IMR-90 (cell line): ENCODE measurements at regions not wholly inside any gene's neighbourhood (a gene's known extent, or its start where the extent isn't known, plus 50 kb on each side); places are given as distances from the start of the nearest gene placed in this dataset.

ENCODE experiments used
- ATAC-seq: fragments of 200-7000 bp; cut with Tn5 transposase; 2 replicates; pipeline ENCODE4 v1.9.1; 2020; ENCODE audit warnings: low read depth, mild to moderate bottlenecking, moderate library complexity
- BruUV-seq: library from RNA; stranded (reverse); fragments of 400-500 nt; replicated peaks from 2 replicates; lab custom pipeline; 2021; lab: Mats Ljungman, UMichigan
- CTCF ChIA-PET: fragments of 300-600 bp; formaldehyde crosslinking; extraction: SDS; loops from one replicate; lab custom pipeline; 2021; ENCODE audit warnings: antibody characterized with exemption; lab: Yijun Ruan, JAX
- POLR2A ChIA-PET: fragments of 300-600 bp; sonication (Branson Sonifier 250); formaldehyde crosslinking; loops from one replicate; lab custom pipeline; 2022; ENCODE audit warnings: antibody characterized with exemption; ENCODE audit not compliant: unreplicated experiment; lab: Charles Lee
- DNase-seq: peaks from one replicate; pipeline ENCODE4 v3.0.0; 2013
- H2AFZ ChIP-seq: replicated peaks from 2 replicates; pipeline ENCODE3; 2013; ENCODE audit warnings: low read length, mild to moderate bottlenecking; ENCODE audit not compliant: poor library complexity
- H2AK5ac ChIP-seq: 2 replicates; pipeline ENCODE4 v1.6.1; 2013; ENCODE audit warnings: low read depth, low read length, inconsistent platforms
- H2AK9ac ChIP-seq: replicated peaks from 2 replicates; pipeline ENCODE3; 2013; ENCODE audit warnings: mild to moderate bottlenecking, low read depth, low read length, moderate library complexity; ENCODE audit not compliant: poor library complexity
- H2BK120ac ChIP-seq: 2 replicates; pipeline ENCODE4 v1.6.1; 2013; ENCODE audit warnings: low read depth, low read length, inconsistent platforms
- H2BK15ac ChIP-seq: 3 replicates; pipeline ENCODE4 v1.6.1; 2013; ENCODE audit warnings: low read depth, low read length, inconsistent platforms
- H2BK20ac ChIP-seq: 2 replicates; pipeline ENCODE4 v1.6.1; 2013; ENCODE audit warnings: low read depth, mild to moderate bottlenecking, inconsistent platforms, low read length, moderate library complexity
- H2BK5ac ChIP-seq: 2 replicates; pipeline ENCODE4 v1.6.1; 2013; ENCODE audit warnings: mild to moderate bottlenecking, low read depth, low read length, inconsistent platforms; ENCODE audit not compliant: poor library complexity, severe bottlenecking
- H3K14ac ChIP-seq: replicated peaks from 2 replicates; pipeline ENCODE4 v1.6.1; 2013; ENCODE audit warnings: low read depth, low read length, inconsistent platforms
- H3K18ac ChIP-seq: 2 replicates; pipeline ENCODE4 v1.6.1; 2013; ENCODE audit warnings: low read depth, low read length, control low read depth
- H3K23ac ChIP-seq: 2 replicates; pipeline ENCODE4 v1.6.1; 2013; ENCODE audit warnings: low read depth, low read length, inconsistent platforms
- H3K27ac ChIP-seq: 2 replicates; pipeline ENCODE4 v1.5.1; 2013; ENCODE audit warnings: mild to moderate bottlenecking, control low read depth, low read length; ENCODE audit not compliant: insufficient read depth
- H3K27me3 ChIP-seq: 2 replicates; pipeline ENCODE4 v1.6.1; 2013; ENCODE audit warnings: low read length; ENCODE audit not compliant: control insufficient read depth, insufficient read depth
- H3K36me3 ChIP-seq: 2 replicates; pipeline ENCODE4 v1.6.1; 2013; ENCODE audit warnings: low read length, mixed read lengths; ENCODE audit not compliant: control insufficient read depth, insufficient read depth
- H3K4ac ChIP-seq: 2 replicates; pipeline ENCODE4 v1.6.1; 2013; ENCODE audit warnings: low read depth, low read length, inconsistent platforms
- H3K4me1 ChIP-seq: 2 replicates; pipeline ENCODE4 v1.6.1; 2013; ENCODE audit warnings: low read length, mixed read lengths; ENCODE audit not compliant: control insufficient read depth, insufficient read depth
- H3K4me2 ChIP-seq: 2 replicates; pipeline ENCODE4 v1.6.1; 2013; ENCODE audit warnings: low read depth, mild to moderate bottlenecking, control low read depth, low read length, moderate library complexity
- H3K4me3 ChIP-seq: 2 replicates; pipeline ENCODE4 v1.5.1; 2013; ENCODE audit warnings: low read depth, mild to moderate bottlenecking, control low read depth, low read length, moderate library complexity; ENCODE audit not compliant: insufficient read depth
- H3K56ac ChIP-seq: 2 replicates; pipeline ENCODE4 v1.6.1; 2013; ENCODE audit warnings: low read length, inconsistent platforms; ENCODE audit not compliant: insufficient read depth; ENCODE audit errors: extremely low read depth
- H3K79me1 ChIP-seq, 2 experiments: 2 replicates each; pipeline ENCODE4 v1.6.1; 2013; ENCODE audit warnings: low read length in 2 of 2, inconsistent platforms in 1 of 2, low read depth in 1 of 2
- H3K9ac ChIP-seq: 2 replicates; pipeline ENCODE4 v1.6.1; 2013; ENCODE audit warnings: low read depth, low read length, control low read depth
- H3K9me1 ChIP-seq: 2 replicates; pipeline ENCODE4 v1.6.1; 2013; ENCODE audit warnings: low read length, inconsistent platforms; ENCODE audit not compliant: insufficient read depth
- H3K9me3 ChIP-seq: 2 replicates; pipeline ENCODE4 v1.6.1; 2013; ENCODE audit warnings: low read length; ENCODE audit not compliant: control insufficient read depth, insufficient read depth
- H4K20me1 ChIP-seq: 2 replicates; pipeline ENCODE4 v1.6.1; 2013; ENCODE audit warnings: low read length, inconsistent platforms; ENCODE audit not compliant: insufficient read depth
- H4K5ac ChIP-seq: 2 replicates; pipeline ENCODE4 v1.6.1; 2013; ENCODE audit warnings: mild to moderate bottlenecking, low read depth, low read length, control low read depth
- H4K8ac ChIP-seq, 2 experiments: 2 replicates each; pipeline ENCODE4 v1.6.1; 2013; ENCODE audit warnings: low read depth in 2 of 2, low read length in 2 of 2, control low read depth in 1 of 2, inconsistent platforms in 1 of 2
- H4K91ac ChIP-seq: 2 replicates; pipeline ENCODE4 v1.6.1; 2013; ENCODE audit warnings: low read depth, low read length, inconsistent platforms; ENCODE audit not compliant: insufficient read depth
- WGBS, 2 experiments: methylation state at CpG; one replicate each; pipeline versions ENCODE4 v1.1.5 to v1.1.7; 2013; ENCODE audit warnings: missing lambda C conversion rate in 2 of 2; ENCODE audit not compliant: insufficient read length in 1 of 2; ENCODE audit errors: extremely low coverage in 2 of 2; 5-methylcytosine and 5-hydroxymethylcytosine counted together
- dilution Hi-C: fragments of 300-500 bp; cut with HindIII; formaldehyde crosslinking; loops from one replicate; pipeline ENCODE4 v1.14.3; 2018; ENCODE audit warnings: low sequenced_read_pairs; ENCODE audit not compliant: unreplicated experiment
- in situ Hi-C: fragments of 300-500 bp; cut with MboI; formaldehyde crosslinking; loops from 3 replicates; pipeline ENCODE4 v1.14.3; 2019; ENCODE audit warnings: low sequenced_read_pairs, inconsistent platforms, mixed read lengths
- intact Hi-C: fragments of 100-400 bp; cut with micrococcal nuclease; formaldehyde crosslinking; loops from 2 replicates; pipeline ENCODE4 v1.10.0; 2022
- TF ChIP-seq, protein P1 (sequence below): conservative IDR thresholded peaks from 2 replicates; pipeline ENCODE4 v1.5.1; 2012; ENCODE audit warnings: mild to moderate bottlenecking, low read depth, low read length, improper control_type of control experiment

DNA sequence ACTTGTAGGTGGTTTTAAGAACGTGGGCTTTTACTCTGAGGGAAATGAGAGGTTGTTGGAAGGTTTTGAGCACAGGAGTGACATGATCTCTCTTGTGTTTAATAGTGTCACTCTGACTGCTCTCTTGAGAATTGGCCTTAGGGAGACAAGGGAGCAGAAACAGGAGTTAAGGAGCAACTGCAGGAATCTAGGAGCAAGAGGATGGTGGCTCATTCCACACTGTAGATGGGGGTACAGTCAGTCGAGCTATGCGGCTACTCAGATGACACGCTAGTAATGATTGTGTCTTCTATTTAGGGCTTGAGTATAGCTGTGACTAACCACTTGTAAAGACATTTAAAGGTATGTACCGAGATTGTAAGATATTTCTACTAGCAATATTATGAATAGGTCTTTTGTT, 87.4 kb downstream of the RPRM start:
- Histone ChIP-seq H3K9ac (no peak overlapping the region), H3K27ac (no peak overlapping the region), H4K91ac (no peak overlapping the region), H2BK5ac (no peak overlapping the region), H2AK9ac (no peak overlapping the region), H3K23ac (no peak overlapping the region), H3K4me2 (no peak overlapping the region), H3K36me3 (no peaks in the 10 kb centered on the region), H4K8ac (no peak overlapping the region), H3K27me3 (no peaks in the 10 kb centered on the region), H4K5ac (no peak overlapping the region), H2AFZ (no peak overlapping the region), H3K4ac (no peak overlapping the region), H3K9me3 (no peaks in the 10 kb centered on the region), H2BK15ac (no peak overlapping the region), H3K56ac (no peak overlapping the region), H3K4me3 (no peak overlapping the region), H3K14ac (no peak overlapping the region), H2BK120ac (no peak overlapping the region), H3K9me1 (no peaks in the 10 kb centered on the region), H3K79me1 (no peaks in the 10 kb centered on the region), H4K20me1 (no peaks in the 10 kb centered on the region), H3K4me1 (no peaks in the 10 kb centered on the region), H2BK20ac (no peak overlapping the region), H2AK5ac (no peak overlapping the region), H3K18ac (no peak overlapping the region)
- 17% methylated on average over 1 of the region's 5 CpGs; no CpG with 5 or more reads in 1 of the 2 experiments for WGBS, 2 experiments
- no peak for DNase-seq
- TF ChIP-seq, protein P1, sequence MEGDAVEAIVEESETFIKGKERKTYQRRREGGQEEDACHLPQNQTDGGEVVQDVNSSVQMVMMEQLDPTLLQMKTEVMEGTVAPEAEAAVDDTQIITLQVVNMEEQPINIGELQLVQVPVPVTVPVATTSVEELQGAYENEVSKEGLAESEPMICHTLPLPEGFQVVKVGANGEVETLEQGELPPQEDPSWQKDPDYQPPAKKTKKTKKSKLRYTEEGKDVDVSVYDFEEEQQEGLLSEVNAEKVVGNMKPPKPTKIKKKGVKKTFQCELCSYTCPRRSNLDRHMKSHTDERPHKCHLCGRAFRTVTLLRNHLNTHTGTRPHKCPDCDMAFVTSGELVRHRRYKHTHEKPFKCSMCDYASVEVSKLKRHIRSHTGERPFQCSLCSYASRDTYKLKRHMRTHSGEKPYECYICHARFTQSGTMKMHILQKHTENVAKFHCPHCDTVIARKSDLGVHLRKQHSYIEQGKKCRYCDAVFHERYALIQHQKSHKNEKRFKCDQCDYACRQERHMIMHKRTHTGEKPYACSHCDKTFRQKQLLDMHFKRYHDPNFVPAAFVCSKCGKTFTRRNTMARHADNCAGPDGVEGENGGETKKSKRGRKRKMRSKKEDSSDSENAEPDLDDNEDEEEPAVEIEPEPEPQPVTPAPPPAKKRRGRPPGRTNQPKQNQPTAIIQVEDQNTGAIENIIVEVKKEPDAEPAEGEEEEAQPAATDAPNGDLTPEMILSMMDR: no peak
- ATAC-seq: no peak
- ChIA-PET POLR2A (no interaction called here), CTCF (no interaction called here)
- BruUV-seq: no TSS peak
- dilution Hi-C loops: no loop called here
- intact Hi-C loops: no loop called here
- in situ Hi-C loops: no loop called here
